ENCODE measurements at regions not wholly inside any gene's neighbourhood (a gene's known extent, or its start where the extent isn't known, plus 50 kb on each side); places are given as distances from the start of the nearest gene placed in this dataset.

DNA sequence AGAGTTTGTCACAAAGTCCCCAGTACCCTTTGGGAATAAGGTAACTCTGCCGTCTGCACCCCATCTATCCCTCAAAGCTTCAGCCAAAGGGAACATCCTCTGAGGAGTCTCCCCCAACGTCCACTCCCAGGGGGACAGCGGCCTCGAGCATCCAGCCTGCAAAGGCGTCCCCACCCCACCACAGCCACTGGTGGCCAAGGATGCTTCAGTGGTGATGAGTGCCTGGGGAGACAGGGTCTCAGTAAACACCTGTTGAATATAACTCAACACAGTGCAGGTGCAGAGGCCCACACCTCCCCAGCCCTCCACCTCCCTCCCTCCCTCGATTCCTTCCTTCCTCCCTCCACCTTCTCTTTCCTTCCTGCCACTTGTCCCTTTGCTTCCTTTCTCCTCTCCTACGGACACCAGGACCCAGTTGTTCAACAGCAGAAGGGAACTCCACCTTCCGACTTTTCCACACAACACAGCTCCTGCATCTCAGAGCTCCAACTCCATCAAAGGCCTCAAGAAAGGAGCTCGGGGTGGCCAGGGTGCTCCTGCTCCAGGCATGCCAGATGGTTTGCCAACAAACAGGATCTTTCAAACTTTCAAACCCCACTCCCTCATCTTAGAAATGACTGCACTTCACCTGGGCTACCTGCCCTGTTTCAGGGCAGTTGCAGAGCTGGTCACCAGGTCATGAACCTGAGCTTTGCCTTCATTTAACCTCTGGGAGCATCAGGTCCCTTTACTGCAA, 87.8 kb upstream of the SNTG2 start:
- H3K9me3 ChIP-seq, result no peaks in the 10 kb centered on the region
- DNase-seq (no peak), ATAC-seq (no peak)
- H3K4me3 ChIP-seq, result no peak overlapping the region
- H3K27ac ChIP-seq, result no peak overlapping the region
- no peaks in the 10 kb centered on the region for H3K36me3 ChIP-seq
- intact Hi-C loops (cut with DNase I), result no loop called here
- no peak for TF ChIP-seq CTCF (IDR thresholded peaks at IDR 0.05)
- H3K27me3 ChIP-seq, result peaks cover 0 to 16% of the 10 kb centered on the region in 2 donors
- no peaks in the 10 kb centered on the region for H3K4me1 ChIP-seq

- H3K27ac ChIP-seq, result no peak overlapping the region
- no peak for ATAC-seq
- intact Hi-C loops (cut with DNase I), result no loop called here
These were observed 88.3 kb upstream of the SNTG2 start for GRCh38 chr2:862355-862687.

DNA sequence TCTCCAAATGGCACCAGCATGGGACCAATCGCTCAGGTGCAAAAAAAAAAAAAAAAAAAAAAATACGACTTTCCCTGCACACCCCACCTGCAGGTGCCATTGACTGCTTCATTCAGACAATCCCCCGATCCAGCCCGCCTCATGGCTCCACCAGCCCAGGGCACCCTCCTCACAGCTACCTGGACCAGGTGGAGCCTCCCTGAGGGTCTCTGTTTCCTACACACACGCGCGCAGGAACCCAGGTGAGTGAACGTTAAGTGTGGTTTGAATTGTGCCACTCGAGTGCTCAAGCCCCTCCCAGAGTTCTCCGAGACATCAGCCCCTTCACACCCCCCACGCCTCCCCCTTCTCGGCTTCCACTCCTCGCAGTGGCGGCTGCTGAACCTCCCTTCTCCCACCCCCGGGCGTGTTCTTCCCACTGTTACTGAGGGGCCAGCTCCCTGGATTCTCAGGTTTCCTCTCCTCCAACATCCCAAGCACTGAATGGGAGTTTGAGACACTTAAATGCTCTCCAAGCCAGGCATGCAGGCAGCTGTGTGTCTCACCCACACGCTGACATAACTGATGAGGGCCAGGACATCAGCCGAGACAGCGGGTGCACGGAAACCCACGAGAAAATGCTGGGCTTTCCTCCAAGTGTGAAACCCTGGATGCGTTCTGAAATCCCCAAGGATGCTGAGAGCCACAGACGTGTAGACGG, 88.8 kb upstream of the SNTG2 start:
- ATAC-seq (no peak), DNase-seq (no peak)
- no peak overlapping the region for H3K27ac ChIP-seq
- no peak overlapping the region for H3K4me3 ChIP-seq
- H3K36me3 ChIP-seq, result no peaks in the 10 kb centered on the region
- H3K9me3 ChIP-seq, result no peaks in the 10 kb centered on the region
- intact Hi-C loops (cut with DNase I), result no loop called here
- no peak for TF ChIP-seq CTCF (IDR thresholded peaks at IDR 0.05)
- H3K27me3 ChIP-seq, result peaks cover 0 to 16% of the 10 kb centered on the region in 2 donors
- H3K4me1 ChIP-seq, result no peaks in the 10 kb centered on the region

More at GRCh38 chr2:862355-862687, 88.3 kb upstream of the SNTG2 start:
- no peaks in the 10 kb centered on the region for H3K4me1 ChIP-seq
- no peak for TF ChIP-seq CTCF (IDR thresholded peaks at IDR 0.05)
- no peak overlapping the region for H3K4me3 ChIP-seq
- H3K36me3 ChIP-seq, result no peaks in the 10 kb centered on the region
- no peak for DNase-seq
- no peaks in the 10 kb centered on the region for H3K9me3 ChIP-seq
- peaks cover 0 to 16% of the 10 kb centered on the region in 2 donors for H3K27me3 ChIP-seq

- H3K27me3 ChIP-seq, result peaks cover 0 to 16% of the 10 kb centered on the region in 2 donors
- H3K27ac ChIP-seq, result no peak overlapping the region
- no peaks in the 10 kb centered on the region for H3K36me3 ChIP-seq
- ATAC-seq (no peak), DNase-seq (no peak)
- intact Hi-C loops (cut with DNase I), result no loop called here
- H3K4me1 ChIP-seq, result no peaks in the 10 kb centered on the region
- no peak overlapping the region for H3K4me3 ChIP-seq
- no peaks in the 10 kb centered on the region for H3K9me3 ChIP-seq
- TF ChIP-seq CTCF (IDR thresholded peaks at IDR 0.05), result no peak
These were observed 90.3 kb upstream of the SNTG2 start for GRCh38 chr2:860259-860855.

DNA sequence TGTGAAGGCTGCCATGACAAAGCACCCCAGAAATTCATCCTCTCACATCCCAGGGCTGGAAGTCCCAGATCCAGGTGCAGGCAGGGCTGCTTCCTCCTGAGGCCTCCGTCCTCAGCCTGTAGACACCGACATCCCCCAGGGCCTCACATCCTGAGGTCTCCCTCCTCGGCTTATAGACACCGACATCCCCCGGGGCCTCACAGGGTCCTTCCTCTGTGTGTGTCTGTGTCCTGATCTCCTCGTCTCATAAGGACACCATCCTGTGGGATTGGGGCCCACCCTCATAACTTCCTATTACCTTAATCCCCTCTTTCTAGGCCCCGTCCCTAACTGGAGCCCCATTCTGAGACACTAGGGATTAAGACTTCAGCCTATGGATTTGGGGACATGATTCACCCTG, 92.0 kb upstream of the SNTG2 start:
- peaks cover 0 to 16% of the 10 kb centered on the region in 2 donors for H3K27me3 ChIP-seq
- ATAC-seq (no peak), DNase-seq (no peak)
- H3K36me3 ChIP-seq, result no peaks in the 10 kb centered on the region
- no peaks in the 10 kb centered on the region for H3K4me1 ChIP-seq
- H3K4me3 ChIP-seq, result no peak overlapping the region
- intact Hi-C loops (cut with DNase I), result no loop called here
- H3K9me3 ChIP-seq, result no peaks in the 10 kb centered on the region
- TF ChIP-seq CTCF (IDR thresholded peaks at IDR 0.05), result no peak
- no peak overlapping the region for H3K27ac ChIP-seq

Data from left lung (tissue), 4 donors.